Ureter (tissue), 1 donor: ENCODE measurements at regions not wholly inside any gene's neighbourhood (a gene's known extent, or its start where the extent isn't known, plus 50 kb on each side); places are given as distances from the start of the nearest gene placed in this dataset.

Experiments
- DNase-seq: peaks from one replicate; pipeline ENCODE4 v3.0.0-alpha.2; 2020; ENCODE audit warnings: low spot score
- donor health status: DM: yes; HTN: yes; CAD: no.

DNA sequence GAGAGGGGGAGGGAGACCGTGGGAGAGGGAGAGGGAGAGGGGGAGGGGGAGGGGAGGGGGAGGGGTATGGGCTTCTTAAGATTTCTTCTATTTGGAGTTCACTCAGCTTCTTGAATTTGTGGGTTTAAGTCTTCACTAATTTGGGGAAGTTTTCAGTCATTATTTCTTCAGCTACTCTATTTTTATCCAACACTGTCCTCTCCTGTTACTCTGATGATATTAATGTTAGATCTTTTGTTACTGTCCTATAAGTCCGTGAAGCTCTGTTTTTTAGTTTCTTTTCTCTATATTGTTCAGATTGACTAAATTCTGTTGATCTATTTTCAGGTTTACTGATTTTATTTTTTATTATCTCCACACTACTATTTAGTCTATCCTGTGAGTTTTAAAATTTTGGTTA lies 351.5 kb upstream of the TPM1 start:
- DNase-seq: no peak

GRCh38 chr15:62697636-62698035 lies 344.9 kb upstream of the TPM1 start:
- no peak for DNase-seq

- no peak for DNase-seq
Observed at GRCh38 chr15:62698646-62699045, 343.9 kb upstream of the TPM1 start.

- DNase-seq: no peak
Observed at GRCh38 chr15:62706317-62706716, 336.2 kb upstream of the TPM1 start.

DNA sequence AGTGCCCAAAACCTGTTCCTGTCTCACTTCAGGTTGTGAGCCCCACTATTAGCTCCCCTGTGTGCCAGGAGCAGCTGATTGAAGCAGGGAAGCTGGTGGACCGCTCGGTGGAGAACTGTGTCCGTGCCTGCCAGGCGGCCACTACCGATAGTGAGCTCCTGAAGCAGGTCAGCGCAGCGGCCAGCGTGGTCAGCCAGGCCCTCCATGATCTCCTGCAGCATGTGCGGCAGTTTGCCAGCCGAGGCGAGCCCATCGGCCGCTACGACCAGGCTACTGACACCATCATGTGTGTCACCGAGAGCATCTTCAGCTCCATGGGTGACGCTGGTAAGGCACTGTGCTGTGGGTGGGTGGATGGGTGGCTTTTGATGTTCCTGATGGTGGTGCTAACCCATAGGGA lies 334.1 kb upstream of the TPM1 start:
- no peak for DNase-seq

- no peak for DNase-seq
Observed at GRCh38 chr15:62709261-62709660, 333.3 kb upstream of the TPM1 start.

DNA sequence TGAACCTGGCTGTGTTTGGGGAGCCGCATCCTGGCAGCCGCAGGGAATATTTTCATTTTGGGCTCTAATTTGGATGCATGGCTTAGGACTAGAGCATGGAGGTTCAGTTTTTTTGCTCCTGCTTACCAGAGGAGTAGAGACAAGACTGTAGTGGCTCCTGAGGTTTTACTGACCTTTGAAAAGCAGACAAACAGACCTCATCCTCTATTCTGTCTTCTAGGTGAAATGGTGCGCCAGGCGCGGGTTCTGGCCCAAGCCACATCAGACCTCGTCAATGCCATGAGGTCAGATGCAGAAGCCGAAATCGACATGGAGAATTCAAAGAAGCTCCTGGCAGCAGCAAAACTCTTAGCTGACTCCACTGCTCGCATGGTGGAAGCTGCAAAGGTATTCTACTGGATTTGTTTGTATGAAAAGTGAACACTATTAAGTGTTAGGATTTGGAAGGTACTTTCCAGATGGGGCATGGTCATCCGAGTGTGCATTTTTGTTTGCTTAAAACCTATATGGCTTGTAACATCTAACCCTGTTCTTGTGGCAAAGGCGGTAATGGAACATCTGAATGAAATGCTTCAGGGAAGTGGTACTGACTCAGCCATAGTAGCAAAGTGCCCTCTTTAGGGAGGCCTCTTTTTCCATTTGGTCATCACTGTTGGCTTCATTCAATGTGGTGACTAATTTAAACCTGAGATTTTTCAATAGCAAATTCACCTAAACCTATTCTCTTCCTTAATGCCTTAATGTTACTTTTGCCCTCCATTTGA lies 330.7 kb upstream of the TPM1 start:
- DNase-seq: no peak

- no peak for DNase-seq
Observed at GRCh38 chr15:62712455-62712839, 330.1 kb upstream of the TPM1 start.

DNA sequence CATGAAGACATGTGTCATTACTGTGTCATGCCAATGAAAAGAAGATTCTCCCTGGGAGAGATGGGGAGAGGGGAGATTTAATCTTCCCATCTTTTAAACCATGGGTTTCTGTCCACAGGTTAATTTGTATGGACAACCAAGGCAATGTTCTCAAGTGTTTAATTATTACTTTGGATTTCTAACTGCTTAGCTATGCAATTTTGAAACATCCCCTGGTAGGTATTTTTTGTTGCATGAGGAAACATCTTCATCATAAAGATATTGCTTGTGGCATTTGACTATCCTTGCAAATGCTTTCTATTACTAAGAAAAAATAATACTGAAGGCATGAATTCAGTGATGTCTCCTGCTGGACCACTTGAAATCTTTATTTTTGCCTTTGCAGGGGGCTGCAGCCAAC lies 326.6 kb upstream of the TPM1 start:
- no peak for DNase-seq

GRCh38 chr15:62717496-62717895 lies 325.1 kb upstream of the TPM1 start:
- DNase-seq: no peak

DNA sequence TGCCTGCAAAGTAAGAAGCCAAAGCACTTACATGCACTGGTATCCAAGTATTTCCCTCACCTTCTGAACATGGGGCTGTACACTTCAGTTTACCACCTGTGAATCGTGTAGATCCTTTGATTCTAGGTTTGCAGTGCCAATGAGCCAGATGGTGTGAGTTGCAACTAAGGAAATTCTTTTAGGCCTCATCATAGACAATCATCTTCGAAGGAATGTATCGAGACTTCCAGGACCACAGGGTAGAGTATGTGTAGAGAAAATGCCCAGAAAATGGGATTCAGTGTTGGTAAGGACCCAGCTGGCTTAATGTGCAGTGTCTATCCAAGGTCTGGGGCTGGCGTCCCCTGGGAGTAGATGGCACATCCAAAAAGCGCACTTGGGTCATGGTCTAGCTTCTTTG lies 323.2 kb upstream of the TPM1 start:
- DNase-seq: no peak

- DNase-seq: no peak
Observed at GRCh38 chr15:62722237-62722636, 320.3 kb upstream of the TPM1 start.

GRCh38 chr15:62726461-62726860 lies 316.1 kb upstream of the TPM1 start:
- DNase-seq: no peak

- DNase-seq: no peak
Observed at GRCh38 chr15:62727501-62727900, 315.0 kb upstream of the TPM1 start.

DNA sequence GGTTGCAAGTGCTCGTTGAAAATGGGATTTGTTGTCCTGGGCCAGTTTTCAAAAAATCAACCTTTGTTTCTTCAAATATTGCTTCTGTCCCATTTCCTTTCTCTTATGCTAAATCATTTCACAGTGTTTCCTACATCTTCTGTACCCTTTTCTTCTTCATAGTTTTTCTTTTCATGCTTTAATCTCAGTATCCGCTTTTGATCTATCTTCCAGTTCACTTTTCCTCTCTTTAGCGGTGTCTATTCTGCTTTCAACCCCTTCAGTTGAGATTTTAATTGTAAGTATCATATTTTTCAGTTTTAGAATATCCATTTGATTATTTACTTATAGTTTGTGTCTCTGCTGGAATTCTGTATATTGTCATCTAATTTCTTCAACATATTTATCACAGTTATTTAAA lies 311.7 kb upstream of the TPM1 start:
- no peak for DNase-seq

DNA sequence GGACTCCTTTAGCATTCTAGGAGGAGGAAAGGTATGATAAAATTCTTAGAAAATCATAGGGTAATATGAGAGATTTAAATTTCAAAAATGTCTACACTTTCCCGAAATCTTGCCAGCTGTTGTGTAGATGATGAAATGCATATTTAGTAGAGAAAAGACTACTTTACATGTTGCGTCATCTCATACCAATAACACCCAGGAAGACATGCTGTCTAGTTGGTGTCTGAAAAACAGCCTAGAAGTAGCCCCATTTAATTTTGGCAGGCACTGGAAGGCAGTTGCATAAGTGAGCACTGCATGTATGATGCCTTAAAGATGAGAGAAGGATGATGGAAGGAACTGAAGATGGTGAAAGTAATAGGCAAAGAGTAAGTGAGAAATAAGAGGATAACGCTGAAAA lies 310.5 kb upstream of the TPM1 start:
- DNase-seq: no peak

DNA sequence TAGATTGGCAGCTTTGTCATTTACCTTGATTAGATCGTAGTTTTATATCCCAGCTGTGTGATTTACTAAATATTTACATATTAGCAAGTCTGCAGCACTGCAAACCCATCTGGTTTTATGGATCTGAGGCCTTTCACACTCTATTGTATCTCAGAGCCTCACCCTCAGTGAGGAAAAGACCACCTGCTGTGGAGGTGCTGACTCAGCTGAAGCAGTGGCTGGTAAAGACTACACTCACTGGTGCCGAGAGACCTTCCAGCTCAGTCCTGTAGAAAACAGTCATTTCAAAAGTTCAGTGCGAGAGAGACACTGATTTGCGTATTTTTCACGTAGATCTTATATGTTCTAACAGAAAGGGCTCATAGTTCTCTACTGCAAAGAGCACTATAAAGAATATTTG lies 307.8 kb upstream of the TPM1 start:
- DNase-seq: no peak

DNA sequence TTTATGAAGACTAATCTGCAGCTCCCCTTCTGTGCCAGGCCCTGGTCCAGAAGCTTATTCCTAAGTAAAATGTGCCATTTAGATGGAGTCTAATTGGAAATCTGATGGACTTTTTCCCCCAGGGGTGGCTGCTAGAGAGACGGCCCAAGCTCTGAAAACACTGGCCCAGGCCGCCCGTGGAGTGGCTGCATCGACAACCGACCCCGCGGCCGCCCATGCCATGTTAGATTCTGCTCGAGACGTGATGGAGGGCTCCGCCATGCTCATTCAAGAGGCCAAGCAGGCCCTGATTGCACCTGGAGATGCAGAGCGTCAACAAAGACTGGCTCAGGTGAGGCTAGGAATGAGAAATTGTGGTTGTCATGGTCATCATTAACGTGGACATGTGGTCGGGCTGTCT lies 305.8 kb upstream of the TPM1 start:
- DNase-seq: no peak

- no peak for DNase-seq
Observed at GRCh38 chr15:62737551-62737950, 305.0 kb upstream of the TPM1 start.

DNA sequence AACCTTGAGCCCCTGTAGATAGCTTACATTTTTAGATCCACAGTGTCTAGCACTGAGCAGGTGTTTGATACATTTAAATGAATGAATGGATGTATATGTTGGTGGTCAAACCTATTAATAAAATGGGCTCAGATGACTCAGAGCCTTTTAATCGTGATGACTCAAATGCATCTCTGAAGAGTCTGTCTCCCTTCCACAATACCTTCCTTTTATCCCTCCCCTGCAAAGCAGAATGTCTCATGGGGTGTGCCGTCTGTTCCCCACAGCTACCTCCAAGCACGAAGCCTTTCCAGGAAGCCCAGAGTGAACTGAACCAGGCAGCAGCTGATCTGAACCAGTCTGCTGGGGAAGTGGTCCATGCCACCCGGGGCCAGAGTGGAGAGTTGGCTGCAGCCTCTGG lies 303.5 kb upstream of the TPM1 start:
- no peak for DNase-seq

- no peak for DNase-seq
Observed at GRCh38 chr15:62739507-62739906, 303.0 kb upstream of the TPM1 start.

DNA sequence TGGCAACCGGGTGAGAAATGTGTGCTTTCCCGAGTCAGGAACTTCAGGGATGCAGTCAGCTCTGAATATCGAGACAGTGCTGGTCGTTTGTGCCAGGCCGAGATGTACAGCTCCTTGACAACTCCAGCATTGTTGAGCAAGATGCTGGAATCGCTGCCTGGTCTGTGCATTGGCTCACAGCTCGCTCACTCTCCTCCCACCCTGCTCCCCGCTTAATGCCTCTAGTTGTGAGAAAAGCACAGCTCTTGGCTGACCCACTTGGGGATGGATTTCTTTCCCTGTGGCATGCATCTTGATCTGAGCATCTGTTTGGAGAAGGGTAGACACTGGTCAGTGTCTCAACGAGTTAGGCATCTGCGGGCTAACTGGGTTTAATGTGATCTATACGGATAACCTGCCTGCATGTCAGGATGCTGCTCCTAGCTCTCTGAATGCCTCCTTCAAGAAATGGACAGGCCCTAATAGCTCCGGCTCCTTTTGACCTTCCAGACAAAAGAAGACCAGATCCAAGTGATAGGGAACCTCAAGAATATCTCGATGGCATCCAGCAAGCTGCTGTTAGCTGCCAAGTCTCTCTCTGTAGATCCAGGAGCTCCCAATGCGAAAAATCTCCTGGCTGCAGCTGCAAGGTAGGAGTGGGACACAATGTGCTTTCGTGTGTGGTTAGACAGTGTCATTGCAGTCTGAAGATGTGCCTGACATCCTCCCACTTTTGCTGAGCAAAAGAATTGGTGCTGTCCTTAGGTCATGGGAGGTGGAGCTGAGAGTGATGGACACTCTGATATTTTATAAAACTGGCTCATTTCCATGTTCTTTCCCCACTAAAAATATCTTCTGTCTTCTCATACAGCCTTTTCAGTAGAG lies 302.2 kb upstream of the TPM1 start:
- no peak for DNase-seq

DNA sequence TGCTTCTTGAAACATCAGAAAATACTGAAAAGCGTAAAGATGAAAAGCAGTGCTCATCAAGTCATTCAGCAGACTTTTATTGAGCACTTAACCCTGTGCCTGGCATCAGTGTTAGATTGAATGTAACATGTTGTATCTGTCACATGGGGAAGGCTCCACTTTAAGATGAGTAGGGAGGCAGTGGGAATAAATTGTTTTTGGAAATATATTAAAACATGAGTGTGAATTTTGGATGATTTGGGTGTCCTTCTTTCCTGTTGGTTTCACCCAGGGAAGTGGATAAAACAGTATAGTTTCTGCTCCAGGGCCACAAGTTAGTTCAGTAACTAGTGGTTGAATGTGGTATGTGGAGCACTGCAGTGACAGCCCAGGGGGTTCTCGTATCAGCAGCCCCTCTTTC lies 301.4 kb upstream of the TPM1 start:
- no peak for DNase-seq
